Dermis microvascular lymphatic vessel endothelial cell (primary cell): ENCODE measurements at regions not wholly inside any gene's neighbourhood (a gene's known extent, or its start where the extent isn't known, plus 50 kb on each side); places are given as distances from the start of the nearest gene placed in this dataset.
"Not testable (repeated sequence)": the region's sequence is repeated elsewhere in the genome, so short reads cannot be mapped to it uniquely, and the experiment has no call there.

Experiments
- DNase-seq, 2 donors: peaks; one replicate each; pipeline versions ENCODE4 v3.0.0 to v3.0.0-alpha.2; 2010; ENCODE audit warnings: low read depth in 2 of 2

DNA sequence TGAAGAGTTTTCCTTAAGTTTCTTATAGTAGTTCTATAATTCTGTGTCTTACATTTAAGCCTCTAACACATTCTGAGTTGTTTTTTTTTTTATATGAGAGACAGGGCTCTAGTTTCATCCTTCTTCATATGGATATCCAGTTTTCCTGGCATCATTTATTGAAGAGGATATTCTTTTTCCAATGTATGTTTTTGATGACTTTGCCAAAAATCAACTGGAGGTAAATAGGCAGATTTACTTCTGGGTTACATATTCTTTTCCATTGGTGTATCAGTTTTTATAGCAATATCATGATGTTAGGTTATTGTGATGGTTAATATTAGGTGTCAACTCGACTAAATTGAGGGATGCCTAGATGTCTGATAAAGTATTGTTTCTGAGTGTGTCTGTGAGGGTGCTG, 650.7 kb upstream of the GRID2 start:
- no peak for DNase-seq

DNA sequence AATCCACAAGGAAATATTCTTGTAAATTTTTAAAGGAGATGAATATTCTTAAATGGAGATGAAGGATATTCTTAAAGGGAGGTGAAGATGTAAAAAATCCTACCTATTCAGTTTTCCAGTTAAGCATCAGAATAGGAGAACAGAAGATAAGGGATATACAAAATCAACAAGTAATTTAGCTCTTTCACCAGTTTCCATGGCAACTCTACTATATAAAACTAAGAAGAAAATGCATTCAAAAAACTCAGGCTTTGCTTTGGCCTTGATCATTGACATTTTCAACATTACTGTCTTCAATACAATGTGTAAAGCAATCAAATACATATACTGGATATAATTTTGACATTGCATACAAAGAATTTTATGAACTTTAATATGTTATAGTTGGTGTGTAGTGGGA, 622.7 kb upstream of the GRID2 start:
- no peak for DNase-seq

DNA sequence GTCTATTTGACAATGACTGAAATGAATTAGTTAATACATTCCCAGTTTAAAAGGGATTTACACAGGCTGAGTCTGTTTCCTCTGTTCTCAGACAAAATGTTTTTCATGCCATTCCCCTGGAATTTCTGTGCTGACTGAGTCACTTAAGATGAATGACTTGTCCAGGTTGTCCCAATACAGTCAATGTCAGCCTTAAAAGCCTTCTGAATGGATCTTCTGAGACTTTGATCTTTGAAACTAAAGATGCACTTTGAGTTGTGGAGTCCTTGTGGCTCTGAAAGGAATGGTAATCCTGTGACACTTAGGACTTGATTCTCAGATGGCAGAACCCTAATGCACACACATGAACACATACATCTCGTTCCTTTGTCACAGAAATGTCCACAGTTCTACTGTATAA, 622.2 kb upstream of the GRID2 start:
- no peak for DNase-seq

DNA sequence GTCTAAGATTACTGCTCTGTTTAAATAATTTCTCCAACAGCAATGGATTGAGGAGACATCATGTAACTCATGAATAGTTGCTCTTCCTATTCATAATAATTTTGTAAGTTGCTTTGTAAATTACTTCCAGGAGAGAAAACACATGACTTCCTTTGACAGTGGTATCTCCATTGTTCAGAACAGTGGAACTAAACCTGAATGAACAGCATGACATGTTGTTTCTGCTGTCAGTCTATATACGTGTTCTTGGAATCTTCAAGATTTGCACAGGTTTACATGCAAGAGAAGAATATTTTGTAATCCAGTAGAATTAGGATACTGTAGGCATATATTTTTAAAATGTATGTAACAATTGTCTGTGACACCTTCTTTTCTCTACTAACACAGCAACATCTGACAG, 618.8 kb upstream of the GRID2 start:
- DNase-seq = no peak

DNA sequence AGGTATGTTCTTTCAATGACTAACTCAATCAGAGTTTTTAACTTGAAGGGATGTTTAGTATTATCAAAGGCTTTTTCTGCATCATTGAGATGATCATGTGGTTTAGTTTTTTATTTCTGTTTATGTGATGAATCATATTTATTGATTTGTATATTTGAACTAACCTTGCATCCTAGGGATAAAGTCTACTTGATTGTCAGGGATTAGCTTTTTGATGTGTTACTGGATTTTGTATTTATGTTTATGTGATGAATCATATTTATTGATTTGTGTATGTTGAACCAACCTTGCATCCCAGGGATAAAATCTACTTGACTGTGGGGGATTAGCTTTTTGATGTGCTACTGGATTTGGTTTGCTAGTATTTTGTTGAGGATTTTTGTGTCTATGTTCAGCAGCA, 615.4 kb upstream of the GRID2 start:
- no peak for DNase-seq

DNA sequence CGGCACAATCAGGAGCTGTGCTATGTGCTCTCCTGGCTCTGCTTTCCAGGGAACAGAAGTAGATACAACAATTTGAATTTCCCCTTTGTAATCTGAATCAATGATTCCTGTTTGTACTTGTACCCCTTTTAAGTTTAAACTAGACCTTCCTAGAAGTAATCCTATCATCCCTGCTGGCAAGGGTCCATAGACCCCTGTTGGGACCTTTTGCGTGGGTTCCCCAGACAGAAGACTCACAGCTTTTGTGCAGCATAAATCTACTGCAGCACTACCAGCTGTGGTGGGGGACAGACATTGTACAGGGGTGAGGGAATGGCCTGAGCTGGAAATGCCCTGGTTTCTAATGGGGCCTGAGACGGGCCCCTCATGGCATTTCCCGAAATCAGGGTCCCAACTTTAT, 604.1 kb upstream of the GRID2 start:
- DNase-seq = not testable (repeated sequence)

DNA sequence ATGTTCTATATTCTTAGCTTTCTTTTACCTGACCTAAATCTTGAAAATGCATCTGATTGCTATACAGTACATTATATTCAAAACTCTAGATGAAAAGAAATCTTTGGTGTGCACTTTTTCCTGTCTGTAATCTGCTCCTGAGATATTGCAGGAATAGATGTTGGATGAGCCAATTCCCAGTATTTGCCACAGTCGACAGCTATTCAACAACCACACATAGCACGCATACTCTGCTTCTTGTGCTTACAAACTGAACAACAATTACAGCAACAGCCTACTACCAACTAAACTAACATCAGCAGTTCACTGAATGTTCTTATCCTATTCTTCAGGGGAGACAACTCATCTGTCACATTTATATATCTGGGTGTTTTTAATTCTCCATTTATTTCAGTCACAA, 573.9 kb upstream of the GRID2 start:
- no peak for DNase-seq

DNA sequence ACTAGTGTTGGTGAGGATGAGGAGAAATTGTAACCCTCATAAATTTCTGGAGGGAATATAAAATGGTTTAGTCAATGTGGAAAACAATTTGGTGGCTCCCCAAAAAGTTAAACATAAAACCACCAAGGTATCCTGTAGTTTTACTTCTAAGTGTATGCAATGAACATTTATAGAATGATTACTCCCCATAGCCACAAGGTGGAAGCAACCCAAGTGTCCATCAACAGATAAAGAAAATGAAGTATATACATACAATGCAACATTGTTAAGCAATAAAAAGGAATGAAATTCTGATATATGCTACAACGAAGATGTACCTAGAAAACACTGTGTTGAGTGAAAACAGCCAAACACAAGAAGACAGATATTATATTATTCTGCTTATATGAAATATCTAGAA, 569.1 kb upstream of the GRID2 start:
- no peak for DNase-seq

DNA sequence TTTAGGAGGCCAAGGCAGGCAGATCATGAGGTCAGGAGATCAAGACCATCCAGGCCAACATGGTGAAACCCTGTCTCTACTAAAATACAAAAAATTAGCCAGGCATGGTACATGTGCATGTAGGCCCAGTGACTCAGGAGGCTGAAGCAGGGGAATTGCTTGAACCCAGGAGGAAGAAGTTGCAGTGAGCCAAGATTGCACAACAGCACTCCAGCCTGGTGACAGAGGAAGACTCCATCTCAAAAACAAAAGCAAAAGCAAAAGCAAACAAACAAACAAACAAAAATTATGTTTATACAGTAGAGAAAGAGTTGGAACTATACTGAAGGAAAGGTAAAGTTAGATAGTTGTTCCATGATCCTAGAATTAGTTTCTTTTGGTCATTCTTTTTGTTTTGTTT, 564.9 kb upstream of the GRID2 start:
- DNase-seq = not testable (repeated sequence)

DNA sequence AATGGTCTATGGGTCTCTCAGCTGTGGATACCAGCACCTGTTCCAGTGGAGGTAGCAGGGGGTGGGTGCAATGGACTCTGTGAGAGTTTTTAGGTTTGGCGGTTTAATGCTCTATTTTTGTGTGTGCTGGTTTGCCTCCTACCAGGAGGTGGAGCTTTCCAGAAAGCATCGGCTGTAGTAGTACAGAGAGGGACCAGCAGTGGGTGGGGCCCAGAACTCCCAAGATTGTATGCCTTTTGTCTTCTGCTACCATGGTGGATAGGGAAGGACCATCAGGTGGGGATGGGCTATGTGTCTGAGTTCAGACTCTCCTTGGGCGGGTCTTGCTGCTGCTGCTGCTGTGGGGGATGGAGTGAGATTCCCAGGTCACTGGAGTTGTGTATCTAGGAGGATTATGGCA, 557.2 kb upstream of the GRID2 start:
- no peak for DNase-seq

DNA sequence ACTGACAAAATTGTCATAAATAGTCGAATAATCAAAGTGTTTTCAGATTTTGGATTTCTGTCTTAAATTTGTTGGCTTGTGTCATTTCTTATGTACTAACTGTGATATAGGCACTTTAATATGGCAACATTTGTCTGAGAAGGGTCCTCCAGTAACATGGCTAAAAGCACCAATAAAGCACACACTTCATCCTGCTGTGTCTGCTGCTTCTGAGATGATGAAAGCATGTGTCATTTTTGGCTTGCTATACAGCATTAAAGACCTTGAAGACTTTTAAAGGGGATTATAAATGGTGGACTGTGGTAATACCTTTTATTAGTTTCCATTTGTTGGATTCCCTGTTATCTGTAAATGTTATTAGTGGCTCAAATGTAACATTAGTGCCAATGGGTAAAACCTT, 551.8 kb upstream of the GRID2 start:
- DNase-seq = no peak

DNA sequence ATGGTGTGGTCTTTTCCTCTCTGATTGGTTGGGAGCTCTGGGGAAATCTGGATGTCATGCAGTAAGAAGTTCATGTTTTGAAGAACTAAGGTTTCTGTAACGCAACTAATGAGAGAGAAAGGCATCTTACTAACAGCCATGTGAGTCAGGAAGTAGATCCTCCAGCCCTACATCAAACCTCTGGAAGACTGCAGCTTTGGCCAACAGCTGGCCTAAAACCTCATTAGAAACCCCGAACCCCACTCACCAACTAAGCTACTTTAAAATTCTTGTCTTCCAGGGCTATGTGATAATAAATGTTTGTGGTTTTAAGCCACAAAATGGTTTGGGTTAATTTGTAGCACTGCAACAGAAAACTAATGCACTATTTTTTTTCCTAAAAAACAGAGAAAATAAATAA, 549.0 kb upstream of the GRID2 start:
- DNase-seq = no peak

DNA sequence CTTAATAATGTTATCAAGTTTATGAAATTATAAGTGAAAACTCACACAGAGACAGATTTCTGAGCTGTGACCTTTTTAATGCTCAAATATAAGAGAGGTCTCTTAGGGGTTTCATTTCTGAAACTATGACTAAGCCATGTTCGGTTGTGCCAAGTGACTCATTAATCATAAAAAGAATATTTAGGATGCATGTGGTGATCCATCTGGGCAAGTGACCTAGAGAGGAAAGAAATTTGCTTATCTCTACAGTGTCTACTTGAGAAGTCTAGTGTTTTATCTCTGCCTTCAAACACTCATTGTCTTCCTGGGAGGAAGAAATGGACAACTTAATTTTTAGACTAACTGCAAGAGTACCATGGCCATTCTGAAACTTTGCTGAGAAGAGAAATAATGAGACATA, 545.3 kb upstream of the GRID2 start:
- DNase-seq = no peak

DNA sequence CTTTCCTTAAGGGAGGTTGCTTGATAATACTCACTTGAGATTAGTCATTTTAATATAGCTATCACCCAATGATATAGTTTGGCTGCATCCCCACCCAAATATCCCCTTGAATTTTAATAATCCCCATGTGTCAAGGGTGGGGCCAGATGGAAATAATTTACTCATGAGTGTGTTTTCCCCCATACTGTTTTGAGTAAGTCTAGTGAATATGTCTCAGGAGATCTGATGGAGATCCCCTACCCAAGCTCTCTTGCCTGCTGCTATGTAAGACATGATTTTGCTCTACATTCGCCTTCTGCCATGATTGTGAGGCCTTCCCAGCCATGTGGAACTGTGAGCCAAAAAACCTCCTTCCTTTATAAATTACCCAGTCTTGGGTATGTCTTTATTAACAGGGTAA, 539.7 kb upstream of the GRID2 start:
- no peak for DNase-seq

DNA sequence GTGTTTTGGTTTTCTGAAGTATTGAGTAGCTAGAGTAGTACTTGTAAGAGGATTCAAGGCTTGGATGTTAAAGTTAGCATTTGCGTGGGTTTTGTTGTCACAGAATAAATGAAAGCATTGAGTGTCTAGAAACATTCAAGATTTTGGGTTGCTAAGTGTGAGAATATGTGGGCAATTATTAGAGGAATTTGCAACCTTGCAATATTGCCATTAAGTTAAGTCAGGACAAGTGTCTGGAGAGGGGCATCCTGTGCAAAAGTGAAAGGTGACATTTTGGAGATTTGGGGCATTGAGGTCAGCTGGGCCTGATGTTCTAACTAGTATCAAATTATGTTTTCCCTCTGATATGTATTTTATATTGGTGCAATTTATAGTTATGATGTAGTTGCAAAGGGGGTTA, 533.9 kb upstream of the GRID2 start:
- DNase-seq = no peak

DNA sequence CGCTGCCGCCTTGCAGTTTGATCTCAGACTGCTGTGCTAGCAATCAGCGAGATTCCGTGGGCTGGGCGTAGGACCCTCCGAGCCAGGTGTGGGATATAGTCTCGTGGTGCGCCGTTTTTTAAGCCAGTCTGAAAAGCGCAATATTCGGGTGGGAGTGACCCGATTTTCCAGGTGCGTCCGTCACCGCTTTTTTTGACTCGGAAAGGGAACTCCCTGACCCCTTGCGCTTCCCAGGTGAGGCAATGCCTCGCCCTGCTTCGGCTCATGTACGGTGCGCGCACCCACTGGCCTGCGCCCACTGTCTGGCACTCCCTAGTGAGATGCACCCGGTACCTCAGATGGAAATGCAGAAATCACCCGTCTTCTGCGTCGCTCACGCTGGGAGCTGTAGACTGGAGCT, 512.1 kb upstream of the GRID2 start:
- DNase-seq = not testable (repeated sequence)

DNA sequence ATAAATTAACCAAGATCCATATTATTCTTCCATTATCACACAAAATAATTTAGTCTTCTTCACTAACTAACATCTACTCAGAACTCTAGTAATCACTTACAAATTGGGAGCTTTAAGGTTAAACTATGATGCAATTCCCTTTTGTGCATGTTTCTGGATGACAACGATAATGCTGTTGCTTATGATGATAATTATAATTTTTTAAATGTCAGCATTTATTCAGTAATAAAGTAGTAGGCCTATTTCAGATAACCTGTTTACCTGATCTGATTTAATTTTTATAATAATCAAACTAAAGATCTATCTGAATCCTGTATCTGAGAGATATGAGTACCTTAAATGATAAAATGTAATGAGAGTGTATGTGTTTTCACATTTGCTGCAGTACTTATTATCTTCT, 507.8 kb upstream of the GRID2 start:
- no peak for DNase-seq

DNA sequence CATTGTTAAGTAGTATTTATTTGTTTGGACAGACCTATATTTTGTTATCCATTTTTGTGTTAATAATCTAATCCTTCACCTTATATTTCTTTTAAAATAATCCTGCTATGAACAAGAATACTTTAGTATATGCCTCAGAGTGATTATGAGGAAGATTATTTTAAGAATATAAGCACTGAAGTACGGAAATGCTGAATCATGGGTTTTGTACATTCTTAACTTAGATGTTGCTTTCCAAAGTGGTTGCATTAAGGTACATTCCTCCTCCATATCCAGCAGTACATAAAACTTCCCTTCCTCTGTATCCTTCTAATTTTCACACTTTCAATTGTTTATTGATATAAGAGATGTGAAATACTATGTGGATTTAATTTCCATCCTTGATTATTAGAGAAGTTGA, 491.4 kb upstream of the GRID2 start:
- DNase-seq = no peak

DNA sequence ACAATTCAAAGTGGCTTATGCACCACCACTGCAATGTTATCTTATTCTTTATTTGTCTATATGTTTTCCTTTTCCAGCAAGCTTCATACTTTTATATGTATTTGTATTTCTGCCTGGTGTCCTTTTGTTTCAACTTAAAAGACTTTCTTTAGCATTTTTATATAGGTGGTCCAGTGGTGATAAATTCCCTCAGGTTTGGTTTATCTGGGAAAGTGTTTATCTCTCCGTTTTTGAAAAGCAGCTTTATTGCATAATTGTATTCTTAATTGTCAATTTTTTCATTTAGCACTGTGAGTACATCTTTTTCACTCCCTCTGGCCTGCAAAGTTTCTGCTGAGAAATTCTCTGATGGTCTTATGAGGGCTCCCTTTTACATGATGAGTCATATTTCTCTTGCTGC, 479.0 kb upstream of the GRID2 start:
- no peak for DNase-seq

DNA sequence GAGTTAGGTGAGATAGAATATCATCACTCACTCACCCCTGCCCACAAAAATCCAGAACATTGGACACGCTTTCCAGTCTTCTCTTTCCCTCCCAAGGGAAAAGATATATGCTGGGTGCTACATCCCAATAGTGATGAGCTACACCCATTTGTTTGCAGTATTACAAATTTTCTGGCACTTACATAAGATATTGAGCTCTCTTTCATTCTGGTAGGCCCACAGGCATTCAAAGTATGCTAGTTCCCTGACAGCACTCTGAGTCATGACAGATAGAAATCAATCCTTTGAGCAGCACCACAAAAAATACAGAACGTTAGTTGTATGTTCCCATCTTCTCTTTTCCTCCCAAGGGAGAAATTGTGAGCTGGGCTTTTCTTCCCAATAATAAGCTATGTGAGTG, 477.6 kb upstream of the GRID2 start:
- no peak for DNase-seq

DNA sequence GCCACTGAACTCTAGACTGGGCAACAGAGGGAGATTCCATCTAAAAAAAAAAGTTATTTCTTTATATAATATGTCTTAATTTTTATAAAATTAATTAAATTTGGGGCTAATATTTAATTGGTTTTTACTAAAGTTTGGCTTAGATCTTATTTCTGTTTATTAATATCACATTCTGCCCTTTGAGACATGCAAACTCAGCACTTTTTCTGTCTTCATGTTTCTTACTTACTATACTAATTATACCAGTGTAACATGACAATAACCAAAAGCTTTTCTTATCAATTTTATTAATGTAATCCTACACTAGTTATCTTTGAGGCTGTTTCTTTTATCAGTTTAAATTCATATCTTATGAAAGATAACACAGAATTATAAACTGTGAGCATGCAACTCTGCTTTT, 475.9 kb upstream of the GRID2 start:
- no peak for DNase-seq

DNA sequence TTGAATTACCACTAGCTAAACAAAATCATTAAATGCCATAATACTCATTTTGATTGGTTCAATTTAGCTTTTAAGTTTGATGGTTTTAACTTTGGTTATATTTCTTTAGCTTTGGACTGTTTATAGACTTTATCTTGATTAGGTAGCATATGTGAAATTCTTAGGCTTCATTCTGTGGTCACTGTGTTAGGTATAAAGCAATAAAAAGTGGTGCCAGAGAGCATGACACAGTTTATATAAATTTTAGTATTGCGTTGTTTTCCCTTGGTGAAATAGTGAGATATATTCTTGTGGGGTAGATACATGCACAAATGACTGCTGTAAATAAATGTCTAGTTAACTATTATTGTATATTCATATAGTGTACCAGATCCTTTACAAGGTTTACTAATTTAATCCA, 474.2 kb upstream of the GRID2 start:
- DNase-seq = no peak

DNA sequence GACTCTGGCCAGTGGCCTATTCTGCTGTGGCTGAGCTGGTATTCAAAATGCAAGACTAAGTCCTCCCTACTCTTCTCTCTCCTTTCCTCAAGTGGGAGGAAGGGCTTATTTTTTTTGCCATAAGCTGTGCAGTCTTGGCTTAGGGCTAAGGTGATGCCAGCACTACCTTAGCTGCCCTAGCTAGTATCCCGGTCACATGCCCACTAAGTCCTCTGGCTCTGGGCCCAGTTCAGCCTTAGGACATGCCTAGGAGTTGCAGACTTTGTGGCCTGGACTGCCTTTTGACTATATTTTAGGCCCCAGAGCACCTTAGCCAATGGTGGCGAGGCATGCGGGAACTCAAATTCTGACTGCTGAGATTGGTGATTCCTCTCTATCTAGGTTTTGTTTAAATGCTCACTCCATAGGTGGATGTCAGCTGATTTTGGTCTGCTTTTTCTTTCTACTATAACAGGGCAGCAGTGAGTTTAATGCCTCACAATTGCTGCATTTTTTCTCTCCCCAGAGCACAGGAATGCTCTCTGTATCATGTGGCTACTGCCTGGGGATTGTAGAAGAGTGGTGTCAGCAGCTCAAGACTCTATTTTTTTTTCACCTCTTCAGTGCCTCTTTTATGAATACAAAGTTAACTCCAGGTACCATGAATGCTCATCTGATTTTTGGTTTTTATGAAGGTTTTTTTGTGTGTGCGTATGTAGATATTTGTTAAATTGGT, 472.9 kb upstream of the GRID2 start:
- DNase-seq = no peak

DNA sequence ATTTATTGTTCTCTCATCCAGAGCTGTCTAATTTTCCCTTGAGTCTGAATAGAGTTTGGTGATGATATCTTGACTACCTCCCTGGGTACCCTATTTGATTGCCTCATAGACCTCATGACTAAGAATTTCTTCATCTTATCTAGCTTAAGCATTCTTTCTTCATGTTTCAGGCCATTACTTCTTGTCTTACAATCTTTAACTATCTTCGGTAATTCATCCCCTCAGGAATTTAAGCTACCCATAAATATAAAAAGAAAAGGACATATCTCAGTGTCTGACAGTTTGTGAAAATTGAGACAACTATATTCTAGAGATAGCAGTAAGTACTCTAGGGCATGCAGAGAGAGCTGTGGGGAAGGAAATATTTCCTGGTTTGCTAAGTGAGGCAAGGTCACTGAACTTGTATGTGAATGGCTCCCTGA, 466.1 kb upstream of the GRID2 start:
- DNase-seq = no peak
